GM12864 (cell line): ENCODE measurements at regions not wholly inside any gene's neighbourhood (a gene's known extent, or its start where the extent isn't known, plus 50 kb on each side); places are given as distances from the start of the nearest gene placed in this dataset.

Experiments used
- DNase-seq: peaks from one replicate; pipeline ENCODE4 v3.0.0-alpha.2; 2011; ENCODE audit warnings: low read depth
- H3K4me3 ChIP-seq: 2 replicates; pipeline ENCODE4 v1.5.1; 2011; ENCODE audit warnings: mild to moderate bottlenecking, low read depth, low read length, control low read depth
- TF ChIP-seq, protein P1 (sequence below): IDR thresholded peaks from 2 replicates; pipeline ENCODE4 v1.5.1; 2011; ENCODE audit warnings: low read depth, mild to moderate bottlenecking, moderate library complexity, low read length, control low read depth, inconsistent platforms; ENCODE audit errors: missing control alignments

- no peak for DNase-seq
- no peak overlapping the region for H3K4me3 ChIP-seq
- TF ChIP-seq, protein P1, sequence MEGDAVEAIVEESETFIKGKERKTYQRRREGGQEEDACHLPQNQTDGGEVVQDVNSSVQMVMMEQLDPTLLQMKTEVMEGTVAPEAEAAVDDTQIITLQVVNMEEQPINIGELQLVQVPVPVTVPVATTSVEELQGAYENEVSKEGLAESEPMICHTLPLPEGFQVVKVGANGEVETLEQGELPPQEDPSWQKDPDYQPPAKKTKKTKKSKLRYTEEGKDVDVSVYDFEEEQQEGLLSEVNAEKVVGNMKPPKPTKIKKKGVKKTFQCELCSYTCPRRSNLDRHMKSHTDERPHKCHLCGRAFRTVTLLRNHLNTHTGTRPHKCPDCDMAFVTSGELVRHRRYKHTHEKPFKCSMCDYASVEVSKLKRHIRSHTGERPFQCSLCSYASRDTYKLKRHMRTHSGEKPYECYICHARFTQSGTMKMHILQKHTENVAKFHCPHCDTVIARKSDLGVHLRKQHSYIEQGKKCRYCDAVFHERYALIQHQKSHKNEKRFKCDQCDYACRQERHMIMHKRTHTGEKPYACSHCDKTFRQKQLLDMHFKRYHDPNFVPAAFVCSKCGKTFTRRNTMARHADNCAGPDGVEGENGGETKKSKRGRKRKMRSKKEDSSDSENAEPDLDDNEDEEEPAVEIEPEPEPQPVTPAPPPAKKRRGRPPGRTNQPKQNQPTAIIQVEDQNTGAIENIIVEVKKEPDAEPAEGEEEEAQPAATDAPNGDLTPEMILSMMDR, result no peak
These were observed 250.2 kb downstream of the RRAGC start for GRCh38 chr1:38609166-38610025.

- TF ChIP-seq, protein P1, result peak; percentile 66
- H3K4me3 ChIP-seq, result no peak overlapping the region
- DNase-seq, result no peak
These were observed 251.2 kb downstream of the RRAGC start for GRCh38 chr1:38608202-38608864.

DNA sequence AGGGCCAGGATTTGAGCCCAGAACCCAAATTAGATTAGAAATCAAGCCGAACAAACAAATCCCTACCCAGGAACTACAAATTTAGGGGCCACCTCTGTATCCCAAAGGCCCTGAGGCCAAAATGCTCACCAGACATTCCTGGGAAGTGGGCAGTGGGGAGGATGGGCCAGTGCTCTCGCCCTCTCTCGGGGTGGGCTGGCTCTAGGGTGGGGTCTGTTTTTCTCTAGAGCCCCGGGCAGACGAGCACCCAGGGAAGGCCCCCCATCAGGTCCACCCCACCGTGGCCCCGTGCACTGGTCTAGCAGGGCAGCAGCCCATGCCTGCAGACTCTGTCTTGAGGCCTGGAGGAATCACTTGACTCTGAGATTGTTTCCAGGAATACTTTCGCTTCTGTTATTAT is 252.0 kb downstream of the RRAGC start:
- TF ChIP-seq, protein P1, result no peak
- DNase-seq, result no peak
- no peak overlapping the region for H3K4me3 ChIP-seq

DNA sequence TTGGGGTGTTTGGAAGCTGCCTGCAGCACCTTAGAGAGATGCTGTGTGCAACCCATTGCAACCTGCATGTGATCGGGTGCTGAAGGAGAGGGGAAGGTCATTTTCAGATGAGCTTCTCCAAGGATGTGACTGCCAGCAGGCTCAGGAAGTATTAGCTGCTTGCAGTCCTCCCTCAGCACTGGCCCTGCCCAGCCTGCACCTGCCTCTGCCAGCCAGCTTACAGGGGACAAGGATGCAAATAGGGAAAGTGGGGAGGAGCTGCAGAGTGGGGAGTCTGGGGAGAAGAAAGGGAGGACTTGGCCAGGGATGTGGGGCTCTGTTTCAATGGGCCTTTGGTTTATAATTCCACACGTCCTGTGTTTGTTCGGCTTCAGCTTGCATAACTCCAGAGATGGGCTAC is 254.5 kb downstream of the RRAGC start:
- no peak overlapping the region for H3K4me3 ChIP-seq
- DNase-seq, result no peak
- TF ChIP-seq, protein P1, result no peak

- DNase-seq, result no peak
- H3K4me3 ChIP-seq, result no peak overlapping the region
- TF ChIP-seq, protein P1, result no peak
These were observed 255.7 kb downstream of the RRAGC start for GRCh38 chr1:38603907-38604306.

DNA sequence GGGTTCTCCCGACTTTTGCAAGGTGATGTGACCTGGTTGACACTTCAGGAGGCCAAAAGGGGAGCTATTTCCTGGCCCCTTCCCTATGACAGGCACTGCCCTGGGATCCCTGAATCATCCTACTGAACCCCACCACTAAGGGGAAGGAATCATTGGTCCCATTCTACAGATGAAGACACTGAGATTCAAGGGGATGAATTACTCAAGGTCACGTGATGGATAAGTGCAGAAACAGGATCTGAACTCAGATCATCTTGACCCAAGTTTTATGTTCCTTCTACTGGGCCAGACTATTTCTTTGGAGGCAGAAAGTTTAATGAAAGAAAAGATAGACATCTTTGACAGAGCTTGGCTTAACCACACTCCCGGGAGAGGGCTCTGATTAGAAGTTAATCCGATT is 258.7 kb downstream of the RRAGC start:
- DNase-seq, result no peak
- TF ChIP-seq, protein P1, result no peak

More for the DNA sequence above, 258.7 kb downstream of the RRAGC start:
- H3K4me3 ChIP-seq, result no peak overlapping the region
